DMS153 treated with DMSO at 0.1 percent for 48 hours (cell line): ENCODE measurements at regions not wholly inside any gene's neighbourhood (a gene's known extent, or its start where the extent isn't known, plus 50 kb on each side); places are given as distances from the start of the nearest gene placed in this dataset.
"Not testable (repeated sequence)": the region's sequence is repeated elsewhere in the genome, so short reads cannot be mapped to it uniquely, and the experiment has no call there.

Source experiments
- DNase-seq: peaks from one replicate; lab custom pipeline; 2025; ENCODE audit not compliant: unreplicated experiment; lab: John Stamatoyannopoulos, UW

DNA sequence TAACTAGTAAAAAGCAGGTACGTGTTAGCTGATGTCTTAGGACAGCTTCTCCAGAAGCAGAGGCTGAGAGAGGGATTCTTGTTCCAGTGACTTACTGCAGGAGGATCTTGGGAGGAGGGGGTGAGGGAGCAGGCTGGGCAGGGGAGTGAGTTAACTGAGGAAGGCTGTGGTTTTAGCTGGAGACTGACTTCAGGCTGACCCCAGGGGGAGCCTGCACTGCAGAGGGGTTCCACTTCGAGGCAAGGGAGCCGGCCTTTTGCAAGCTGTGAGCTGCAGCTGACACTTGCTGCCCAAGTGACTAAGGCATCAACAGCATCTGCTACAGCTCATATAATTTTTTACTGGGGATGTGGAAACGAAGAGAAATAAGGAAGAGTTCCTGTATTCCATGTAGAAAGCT, 50.4 kb upstream of the SOD1 start:
- DNase-seq, result no peak

GRCh38 chr21:31607791-31608190, 51.7 kb upstream of the SOD1 start:
- DNase-seq, result no peak

DNA sequence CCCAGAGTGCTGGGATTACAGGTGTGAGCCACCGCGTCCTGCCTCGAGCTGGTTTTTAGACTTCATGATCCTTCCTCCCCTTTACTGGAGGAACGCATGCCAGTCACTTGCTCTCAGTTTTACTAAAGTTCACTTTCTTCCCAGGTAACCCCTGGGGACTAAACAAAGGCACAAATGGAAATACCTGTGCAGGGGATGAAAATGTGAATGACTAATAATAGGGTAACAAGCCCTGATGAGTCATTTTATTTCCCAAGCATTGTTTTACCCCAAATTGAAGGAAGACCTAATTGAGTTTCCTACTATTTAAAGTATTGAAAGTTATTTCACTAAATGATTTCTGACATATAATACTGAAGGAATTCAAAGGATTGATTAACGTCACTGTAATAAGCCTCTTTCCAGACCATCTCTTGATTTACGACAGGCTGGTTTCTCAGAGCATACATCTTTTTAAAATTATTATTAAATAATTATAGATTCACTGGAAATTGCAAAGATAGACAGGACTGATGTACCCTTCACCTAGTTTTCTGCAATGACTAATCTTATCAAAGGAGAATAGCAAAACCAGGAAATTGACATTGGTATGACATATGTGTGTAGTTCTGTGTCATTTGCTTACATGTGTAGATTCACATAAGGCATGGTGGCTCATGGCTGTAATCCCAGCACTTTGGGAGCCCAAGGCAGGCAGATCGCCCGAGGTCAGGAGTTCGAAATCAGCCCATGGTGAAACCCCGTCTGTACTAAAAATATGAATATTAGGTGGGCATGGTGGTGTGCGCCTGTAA, 53.2 kb upstream of the SOD1 start:
- no peak for DNase-seq

- peak; percentile 49 for DNase-seq
Observed at GRCh38 chr21:31604591-31605190, 54.8 kb upstream of the SOD1 start.

- DNase-seq, result no peak
Observed at GRCh38 chr21:31599563-31599962, 59.9 kb upstream of the SOD1 start.

DNA sequence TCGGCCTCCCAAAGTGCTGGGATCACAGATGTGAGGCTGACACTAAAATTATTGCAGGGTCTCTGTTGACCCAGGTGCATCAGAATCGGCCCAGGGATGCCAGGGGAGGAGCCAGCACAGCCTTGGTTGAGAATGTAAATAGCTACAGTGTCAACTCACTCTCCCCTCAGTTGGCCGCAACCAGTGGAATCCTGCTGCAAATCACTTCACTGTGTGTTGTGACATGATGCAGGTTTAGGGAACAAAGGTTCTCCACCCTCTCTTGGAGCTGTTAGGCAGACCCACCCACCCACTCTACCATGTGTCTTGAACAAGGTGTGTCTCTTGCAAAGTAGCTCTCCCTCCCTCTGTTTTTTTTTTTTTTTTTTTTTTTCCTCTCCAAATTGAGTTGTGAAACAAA, 60.5 kb upstream of the SOD1 start:
- no peak for DNase-seq

- peak; percentile 9 for DNase-seq
Observed at GRCh38 chr21:31597683-31598082, 61.8 kb upstream of the SOD1 start.

DNA sequence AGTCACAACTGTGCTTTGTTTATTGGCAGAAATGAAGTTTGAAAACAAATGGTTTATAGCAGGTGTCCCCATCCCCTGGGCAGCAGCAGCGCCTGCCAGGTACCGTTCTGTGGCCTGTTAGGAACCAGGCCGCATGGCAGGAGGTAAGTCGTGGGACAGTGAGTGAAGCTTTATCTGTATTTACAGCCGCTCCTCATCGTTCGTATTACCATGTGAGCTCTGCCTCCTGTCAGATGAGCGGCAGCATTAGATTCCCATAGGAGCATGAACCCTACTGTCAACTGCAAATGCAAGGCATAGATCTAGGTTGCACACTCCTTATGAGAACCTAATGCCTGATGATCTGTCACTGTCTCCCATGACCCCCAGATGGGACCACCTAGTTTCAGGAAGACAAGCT, 63.4 kb upstream of the SOD1 start:
- no peak for DNase-seq

DNA sequence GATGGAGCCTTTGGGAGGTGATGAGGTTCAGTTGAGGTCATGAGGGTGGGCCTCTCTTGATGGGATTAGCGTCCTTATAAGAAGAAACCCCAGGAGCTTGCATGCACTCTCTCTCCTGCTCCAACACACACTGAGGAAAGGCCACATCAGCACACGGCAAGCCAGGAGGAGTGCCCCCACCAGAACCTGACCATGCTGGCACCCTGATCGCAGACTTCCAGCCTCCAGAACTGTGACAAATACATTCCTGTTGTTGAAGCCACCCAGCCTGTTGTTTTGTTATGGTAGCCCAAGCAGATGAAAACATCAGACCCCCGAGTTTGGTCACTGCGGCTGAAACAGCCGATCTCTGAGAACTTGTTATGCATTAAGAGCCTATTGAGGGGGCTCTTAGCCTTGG, 64.8 kb upstream of the SOD1 start:
- DNase-seq, result no peak

DNA sequence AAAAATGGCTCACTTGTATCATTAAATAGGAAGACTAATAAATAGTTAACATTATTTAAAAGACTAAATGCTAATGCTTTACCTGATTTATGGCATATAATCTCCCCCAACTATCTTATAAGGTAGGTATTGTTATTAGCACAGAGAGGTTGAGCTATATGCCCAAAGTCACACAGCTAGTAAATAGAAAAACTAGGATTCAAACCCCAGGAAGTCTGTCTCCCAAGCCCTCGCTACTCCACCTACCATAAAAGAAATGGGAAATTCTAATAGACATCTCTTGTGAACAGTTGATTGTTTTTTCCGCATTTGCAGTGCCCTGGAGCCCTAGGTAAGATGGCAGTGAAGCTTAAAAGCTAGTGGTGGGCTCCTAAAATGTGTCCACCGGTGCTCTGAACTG, 65.2 kb upstream of the SOD1 start:
- DNase-seq, result no peak

GRCh38 chr21:31592963-31593560, 66.4 kb upstream of the SOD1 start:
- DNase-seq, result no peak

DNA sequence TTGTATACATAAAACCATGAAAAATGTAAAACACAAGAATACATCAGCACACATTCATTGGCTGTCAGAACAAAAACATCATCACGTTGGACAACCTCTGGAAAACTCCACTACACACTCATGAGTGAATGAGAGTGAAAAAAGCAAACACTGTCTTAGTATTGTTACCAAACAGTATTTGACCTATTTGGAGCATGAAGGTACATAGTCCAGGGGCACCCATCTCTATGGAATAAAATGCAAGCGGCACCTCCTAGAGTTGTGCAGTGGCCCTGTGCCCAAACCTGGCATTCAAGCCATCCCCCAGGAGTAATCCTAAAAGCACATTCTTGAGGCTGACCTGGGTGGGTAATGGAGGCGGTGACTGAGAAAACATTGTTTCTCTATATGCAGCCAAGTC, 67.0 kb upstream of the SOD1 start:
- DNase-seq, result no peak

DNA sequence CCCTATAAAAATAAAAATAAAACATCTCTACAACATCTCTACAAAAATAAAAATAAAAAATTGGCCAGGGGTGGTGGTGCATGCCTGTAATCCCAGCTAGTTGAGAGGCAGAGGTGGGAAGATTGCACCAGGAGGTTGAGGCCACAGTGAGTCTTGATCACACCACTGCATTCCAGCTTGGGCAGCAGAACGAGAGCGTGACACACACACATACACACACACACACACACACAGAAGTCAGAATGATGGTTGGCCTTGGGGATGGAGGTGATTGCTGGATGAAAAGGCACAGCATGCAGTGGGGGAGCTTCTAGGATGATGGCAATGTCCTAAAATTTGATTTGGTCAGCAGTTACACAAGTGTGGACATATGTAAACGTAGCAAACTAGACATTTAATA, 69.7 kb upstream of the SOD1 start:
- no peak for DNase-seq

DNA sequence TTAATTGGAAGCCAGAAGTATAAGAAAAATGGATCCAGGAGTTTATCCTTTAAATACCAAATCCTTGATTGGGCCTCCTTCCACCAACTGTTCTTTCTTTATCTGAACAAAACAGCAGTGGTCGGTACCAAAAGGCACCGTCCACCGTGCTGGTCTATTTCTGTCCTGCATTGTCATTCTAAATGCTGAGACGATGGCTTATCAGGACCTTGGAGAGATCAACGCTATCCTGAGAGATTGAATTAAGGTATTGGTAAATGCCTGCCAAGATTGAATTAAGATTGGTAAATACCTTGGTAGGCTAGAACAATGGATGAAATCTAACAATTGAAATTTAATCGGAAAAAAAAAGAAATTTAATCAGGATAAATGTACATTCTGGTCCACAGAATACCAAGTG, 73.4 kb upstream of the SOD1 start:
- DNase-seq, result no peak

DNA sequence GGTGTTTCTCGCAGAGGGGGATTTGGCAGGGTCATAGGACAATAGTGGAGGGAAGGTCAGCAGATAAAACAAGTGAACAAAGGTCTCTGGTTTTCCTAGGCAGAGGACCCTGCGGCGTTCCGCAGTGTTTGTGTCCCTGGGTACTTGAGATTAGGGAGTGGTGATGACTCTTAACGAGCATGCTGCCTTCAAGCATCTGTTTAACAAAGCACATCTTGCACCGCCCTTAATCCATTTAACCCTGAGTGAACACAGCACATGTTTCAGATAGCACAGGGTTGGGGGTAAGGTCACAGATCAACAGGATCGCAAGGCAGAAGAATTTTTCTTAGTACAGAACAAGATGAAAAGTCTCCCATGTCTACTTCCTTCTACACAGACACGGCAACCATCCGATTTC, 75.6 kb upstream of the SOD1 start:
- DNase-seq, result not testable (repeated sequence)

GRCh38 chr21:31583498-31583897, 76.0 kb upstream of the SOD1 start:
- DNase-seq, result no peak

DNA sequence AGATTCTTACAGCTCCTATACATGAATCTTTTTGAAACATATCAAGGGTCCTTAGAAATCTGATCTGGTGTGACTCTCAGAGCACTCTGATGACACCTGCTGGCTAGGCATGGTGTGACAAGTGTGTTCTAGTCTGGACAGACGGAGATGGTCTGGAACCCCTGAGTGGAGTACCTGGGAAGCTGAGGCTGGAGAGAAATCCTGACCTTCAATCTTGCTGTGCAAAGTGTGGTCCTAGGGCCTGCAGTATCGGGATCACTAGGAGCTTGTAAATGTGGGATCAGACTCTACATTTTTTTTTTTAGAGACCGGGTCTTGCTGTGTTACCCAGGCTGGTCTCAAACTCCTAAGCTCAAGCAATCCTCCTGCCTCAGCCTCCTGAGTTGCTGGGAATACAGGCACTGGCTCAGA, 78.6 kb upstream of the SOD1 start:
- peak; percentile 22 for DNase-seq

DNA sequence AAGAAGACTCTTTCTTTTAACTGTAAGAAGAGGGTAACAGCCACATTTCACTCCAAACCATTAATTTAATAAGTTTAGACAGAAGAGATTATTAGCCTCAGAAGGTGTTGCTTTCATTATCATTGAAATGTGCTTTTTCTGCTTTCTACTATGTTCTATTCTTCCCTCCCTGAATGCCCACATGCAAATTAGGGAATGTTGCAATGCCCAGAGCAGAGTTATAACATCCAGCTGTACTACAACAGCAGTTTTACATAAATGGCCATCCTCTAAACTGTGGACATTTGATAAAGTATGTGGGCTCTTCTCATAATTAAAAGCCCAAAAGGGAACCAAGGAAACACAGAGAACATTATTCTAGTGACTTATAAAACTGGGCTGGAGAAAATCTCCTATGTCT, 82.2 kb upstream of the SOD1 start:
- DNase-seq, result no peak

- no peak for DNase-seq
Observed at GRCh38 chr21:31576428-31576827, 83.1 kb upstream of the SOD1 start.

- DNase-seq, result no peak
Observed at GRCh38 chr21:31573217-31573616, 86.3 kb upstream of the SOD1 start.

DNA sequence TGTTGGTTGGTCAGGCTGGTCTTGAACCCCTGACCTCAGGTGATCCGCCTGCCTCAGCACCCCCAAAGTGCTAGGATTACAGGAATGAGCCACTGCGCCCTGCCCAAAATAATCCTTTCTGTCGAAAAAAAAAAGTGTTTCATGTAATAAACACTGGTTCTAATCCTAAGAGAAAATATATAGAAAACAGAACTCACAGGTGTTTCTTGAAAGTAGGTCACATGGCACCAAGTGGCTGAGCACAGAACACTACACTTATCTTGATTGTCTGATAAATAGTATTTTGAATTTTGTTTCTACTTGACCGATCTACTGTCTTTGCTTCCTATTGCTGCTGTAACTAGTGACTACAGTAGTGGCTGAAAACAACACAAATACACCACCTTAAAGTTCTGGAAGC, 87.6 kb upstream of the SOD1 start:
- DNase-seq, result no peak

DNA sequence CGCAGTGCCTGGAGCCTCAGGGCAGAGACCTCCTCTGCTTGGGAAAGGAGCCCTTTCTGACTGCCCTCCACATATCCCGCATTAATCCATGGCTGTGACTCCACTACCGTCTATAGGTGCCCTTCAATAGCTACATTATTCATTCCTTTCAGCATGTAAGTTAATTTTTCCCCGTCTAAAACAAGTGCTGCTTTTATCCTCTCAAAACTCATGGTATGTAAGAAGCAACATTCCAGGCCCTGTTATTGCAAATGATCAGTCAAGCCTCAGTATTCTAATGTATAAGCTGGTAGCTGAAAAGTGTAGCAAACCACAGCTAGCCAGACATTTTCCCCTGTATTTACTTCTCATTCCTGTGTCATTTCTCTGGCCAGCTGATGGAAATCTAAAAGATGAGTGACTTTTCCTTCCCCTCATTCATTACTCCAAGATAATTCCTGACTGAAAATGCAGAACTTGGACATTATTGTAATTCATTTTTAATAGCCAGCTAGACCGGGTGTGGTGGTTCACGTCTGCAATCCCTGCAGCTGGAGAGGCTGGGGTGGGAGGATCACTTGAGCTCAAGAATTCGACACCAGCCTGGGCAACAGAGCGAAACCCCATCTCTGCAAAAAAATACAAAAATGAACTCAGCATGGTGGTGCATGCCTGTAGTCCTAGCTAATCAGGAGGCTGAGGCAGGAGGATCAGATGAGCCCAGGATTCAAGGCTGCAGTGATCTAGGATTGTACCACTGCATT, 88.5 kb upstream of the SOD1 start:
- no peak for DNase-seq
